SK-N-MC (cell line): ENCODE measurements at regions not wholly inside any gene's neighbourhood (a gene's known extent, or its start where the extent isn't known, plus 50 kb on each side); places are given as distances from the start of the nearest gene placed in this dataset.

ENCODE experiments used
- EZH2 ChIP-seq: fragments of 200-600 bp; sonication (generic); IDR thresholded peaks from one replicate; pipeline ENCODE4 v1.6.1; 2017; ENCODE audit warnings: antibody characterized with exemption
- FOXP2 ChIP-seq: optimal IDR thresholded peaks from 2 replicates; pipeline ENCODE3; 2011; ENCODE audit warnings: mild to moderate bottlenecking, moderate library complexity; ENCODE audit not compliant: insufficient read depth; ENCODE audit errors: extremely low read length, control extremely low read depth
- POLR2AphosphoS5 ChIP-seq: IDR thresholded peaks from 2 replicates; pipeline ENCODE4 v1.6.1; 2012; ENCODE audit warnings: mild to moderate bottlenecking, low read depth, low read length, borderline replicate concordance

DNA sequence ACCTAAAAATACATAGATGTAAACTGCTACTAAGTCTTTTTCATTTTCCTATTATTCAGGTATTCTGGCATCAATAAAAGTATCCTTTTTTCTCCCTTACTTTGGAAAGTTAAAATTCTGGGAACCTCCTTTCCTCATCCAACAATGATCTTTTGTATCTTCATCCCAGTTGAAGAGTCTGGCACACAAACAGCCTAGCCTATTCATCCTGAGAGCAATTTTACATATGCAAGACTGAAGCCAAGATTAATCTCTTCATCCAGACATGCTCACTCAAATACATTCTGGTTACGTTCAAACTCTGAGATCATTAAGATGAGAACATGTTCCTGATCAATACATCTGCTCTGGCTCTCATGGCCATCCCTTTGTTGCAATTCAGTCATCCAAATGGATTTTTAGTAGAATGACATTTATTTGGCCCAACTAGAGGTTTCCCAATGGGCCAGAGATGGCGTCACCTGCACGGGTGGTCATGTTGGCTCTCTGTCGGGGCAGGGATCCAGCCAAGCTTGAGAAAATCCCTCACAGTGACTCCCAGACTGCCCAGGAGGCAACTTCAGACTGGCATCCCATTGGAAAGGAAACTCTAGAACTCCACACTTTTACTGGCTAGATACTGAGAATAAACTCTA, 135.3 kb upstream of the VCX2 start:
- TF ChIP-seq EZH2 (no peak), POLR2AphosphoS5 (no peak), FOXP2 (no peak)
